HG02943 (cell line): ENCODE measurements at regions not wholly inside any gene's neighbourhood (a gene's known extent, or its start where the extent isn't known, plus 50 kb on each side); places are given as distances from the start of the nearest gene placed in this dataset.

Experiments
- ATAC-seq: cut with Tn5 transposase; IDR thresholded peaks from one replicate; pipeline ENCODE4 v1.9.1; 2021; ENCODE audit warnings: mild to moderate bottlenecking, low read depth, moderate library complexity; ENCODE audit not compliant: unreplicated experiment

- no peak for ATAC-seq
Observed at GRCh38 chr5:125719681-125720347, 703.4 kb upstream of the GRAMD2B start.

- ATAC-seq: no peak
Observed at GRCh38 chr5:125720348-125720685, 702.9 kb upstream of the GRAMD2B start.

- ATAC-seq: no peak
Observed at GRCh38 chr5:125720721-125721120, 702.5 kb upstream of the GRAMD2B start.

- ATAC-seq: no peak
Observed at GRCh38 chr5:125722550-125722949, 700.7 kb upstream of the GRAMD2B start.

GRCh38 chr5:125725691-125726090 lies 697.5 kb upstream of the GRAMD2B start:
- ATAC-seq: no peak

- ATAC-seq: no peak
Observed at GRCh38 chr5:125743939-125744338, 679.3 kb upstream of the GRAMD2B start.

- no peak for ATAC-seq
Observed at GRCh38 chr5:125746917-125747316, 676.3 kb upstream of the GRAMD2B start.

GRCh38 chr5:125750147-125750860 lies 672.9 kb upstream of the GRAMD2B start:
- ATAC-seq: no peak

GRCh38 chr5:125750861-125751186 lies 672.4 kb upstream of the GRAMD2B start:
- ATAC-seq: no peak

GRCh38 chr5:125756456-125756855 lies 666.8 kb upstream of the GRAMD2B start:
- no peak for ATAC-seq

- no peak for ATAC-seq
Observed at GRCh38 chr5:125766706-125767105, 656.5 kb upstream of the GRAMD2B start.

GRCh38 chr5:125775896-125776295 lies 647.3 kb upstream of the GRAMD2B start:
- no peak for ATAC-seq

GRCh38 chr5:125776656-125777139 lies 646.5 kb upstream of the GRAMD2B start:
- no peak for ATAC-seq

- ATAC-seq: no peak
Observed at GRCh38 chr5:125778791-125779190, 644.4 kb upstream of the GRAMD2B start.

- no peak for ATAC-seq
Observed at GRCh38 chr5:125785407-125785806, 637.8 kb upstream of the GRAMD2B start.

- ATAC-seq: no peak
Observed at GRCh38 chr5:125786021-125786420, 637.2 kb upstream of the GRAMD2B start.

- no peak for ATAC-seq
Observed at GRCh38 chr5:125793470-125793869, 629.7 kb upstream of the GRAMD2B start.

- ATAC-seq: no peak
Observed at GRCh38 chr5:125794922-125795321, 628.3 kb upstream of the GRAMD2B start.

GRCh38 chr5:125798307-125798706 lies 624.9 kb upstream of the GRAMD2B start:
- no peak for ATAC-seq

- ATAC-seq: no peak
Observed at GRCh38 chr5:125812651-125813050, 610.6 kb upstream of the GRAMD2B start.

- no peak for ATAC-seq
Observed at GRCh38 chr5:125813221-125813974, 609.8 kb upstream of the GRAMD2B start.

- no peak for ATAC-seq
Observed at GRCh38 chr5:125814119-125814518, 609.1 kb upstream of the GRAMD2B start.
